Fibroblast of lung (primary cell): ENCODE measurements at regions not wholly inside any gene's neighbourhood (a gene's known extent, or its start where the extent isn't known, plus 50 kb on each side); places are given as distances from the start of the nearest gene placed in this dataset.

Experiments
- DNase-seq, 2 donors: peaks; one replicate each; pipeline versions ENCODE4 v3.0.0 to v3.0.0-alpha.2; 2010; ENCODE audit warnings: low read depth in 2 of 2
- H2AFZ ChIP-seq: 2 replicates; pipeline ENCODE4 v1.5.1; 2012; ENCODE audit warnings: low read length, control low read depth, inconsistent platforms
- H3K27ac ChIP-seq: 2 replicates; pipeline ENCODE4 v1.5.1; 2011; ENCODE audit warnings: low read length, control low read depth; ENCODE audit not compliant: insufficient read depth
- H3K27me3 ChIP-seq: 2 replicates; pipeline ENCODE4 v1.5.1; 2011; ENCODE audit warnings: mild to moderate bottlenecking, low read length; ENCODE audit not compliant: control insufficient read depth, insufficient read depth
- H3K36me3 ChIP-seq: 2 replicates; pipeline ENCODE4 v1.5.1; 2011; ENCODE audit warnings: low read length; ENCODE audit not compliant: control insufficient read depth, insufficient read depth
- H3K4me1 ChIP-seq: 2 replicates; pipeline ENCODE4 v1.5.1; 2011; ENCODE audit warnings: low read length; ENCODE audit not compliant: control insufficient read depth, insufficient read depth; ENCODE audit errors: extremely low read depth
- H3K4me2 ChIP-seq: 2 replicates; pipeline ENCODE4 v1.5.1; 2011; ENCODE audit warnings: low read length, control low read depth; ENCODE audit not compliant: insufficient read depth; ENCODE audit errors: extremely low read depth
- H3K4me3 ChIP-seq, 4 experiments: fragments of 200-600 bp in 1 of 4; sonication (generic) in 1 of 4; replicated peaks in 1 of 4; 2 replicates each; pipeline ENCODE4 v1.5.1; 2011 to 2016; ENCODE audit warnings: low read length in 4 of 4, low read depth in 3 of 4, mild to moderate bottlenecking in 3 of 4, control low read depth in 2 of 4, inconsistent platforms in 1 of 4, mixed read lengths in 1 of 4; ENCODE audit not compliant: insufficient read depth in 1 of 4; ENCODE audit errors: control extremely low read depth in 1 of 4
- H3K79me2 ChIP-seq: 2 replicates; pipeline ENCODE4 v1.5.1; 2012; ENCODE audit warnings: mild to moderate bottlenecking, low read length, inconsistent platforms; ENCODE audit not compliant: control insufficient read depth, insufficient read depth
- H3K9ac ChIP-seq: 2 replicates; pipeline ENCODE4 v1.5.1; 2011; ENCODE audit warnings: mild to moderate bottlenecking, low read length, control low read depth; ENCODE audit not compliant: insufficient read depth
- H3K9me3 ChIP-seq: 2 replicates; pipeline ENCODE4 v1.5.1; 2012; ENCODE audit warnings: low read depth, low read length; ENCODE audit not compliant: control insufficient read depth, insufficient read depth
- H4K20me1 ChIP-seq: 2 replicates; pipeline ENCODE4 v1.5.1; 2011; ENCODE audit warnings: low read length; ENCODE audit not compliant: control insufficient read depth, insufficient read depth; ENCODE audit errors: extremely low read depth
- EZH2 ChIP-seq: IDR thresholded peaks from 2 replicates; pipeline ENCODE4 v1.5.1; 2012; ENCODE audit warnings: low read length, control low read depth, mild to moderate bottlenecking; ENCODE audit errors: missing control alignments
- TF ChIP-seq, protein P1 (sequence below), 2 donors: IDR thresholded peaks in 1 of 2; conservative IDR thresholded peaks in 1 of 2; 1 replicate in 1 of 2; 2 replicates in 1 of 2; pipeline ENCODE4 v1.5.1; 2011 to 2012; ENCODE audit warnings: low read length in 2 of 2, control low read depth in 1 of 2, inconsistent platforms in 1 of 2, low read depth in 1 of 2, mild to moderate bottlenecking in 1 of 2

DNA sequence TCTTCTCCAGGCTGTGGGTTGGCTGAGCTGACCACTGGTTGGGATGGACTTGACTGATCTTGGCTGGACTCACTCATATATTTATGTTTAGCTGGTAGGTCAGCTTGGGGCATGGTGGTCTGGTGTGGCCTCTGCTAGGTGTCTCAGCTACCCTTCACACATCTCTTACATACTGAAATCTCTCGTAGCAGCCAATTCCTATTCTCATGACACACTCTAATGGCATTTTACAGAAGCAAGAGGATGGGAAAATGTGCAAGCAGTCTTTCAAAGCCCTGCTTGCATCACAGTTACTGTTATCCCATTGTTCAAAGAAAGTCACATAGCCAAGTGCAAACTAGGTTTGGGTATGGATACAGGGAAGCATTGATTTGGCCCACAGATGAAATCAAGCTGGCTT lies 55.5 kb upstream of the PCDH18 start:
- Histone ChIP-seq H3K79me2 (no peaks in the 10 kb centered on the region), H3K36me3 (no peaks in the 10 kb centered on the region), H3K9me3 (no peaks in the 10 kb centered on the region), H3K27ac (no peak overlapping the region), H2AFZ (no peak overlapping the region), H4K20me1 (no peaks in the 10 kb centered on the region), H3K4me1 (no peaks in the 10 kb centered on the region), H3K4me2 (no peak overlapping the region), H3K4me3 (no peak overlapping the region), H3K9ac (no peak overlapping the region), H3K27me3 (no peaks in the 10 kb centered on the region)
- DNase-seq = peak in 1 of 2 donors; percentile 71
- TF ChIP-seq EZH2 = no peak
- TF ChIP-seq, protein P1, sequence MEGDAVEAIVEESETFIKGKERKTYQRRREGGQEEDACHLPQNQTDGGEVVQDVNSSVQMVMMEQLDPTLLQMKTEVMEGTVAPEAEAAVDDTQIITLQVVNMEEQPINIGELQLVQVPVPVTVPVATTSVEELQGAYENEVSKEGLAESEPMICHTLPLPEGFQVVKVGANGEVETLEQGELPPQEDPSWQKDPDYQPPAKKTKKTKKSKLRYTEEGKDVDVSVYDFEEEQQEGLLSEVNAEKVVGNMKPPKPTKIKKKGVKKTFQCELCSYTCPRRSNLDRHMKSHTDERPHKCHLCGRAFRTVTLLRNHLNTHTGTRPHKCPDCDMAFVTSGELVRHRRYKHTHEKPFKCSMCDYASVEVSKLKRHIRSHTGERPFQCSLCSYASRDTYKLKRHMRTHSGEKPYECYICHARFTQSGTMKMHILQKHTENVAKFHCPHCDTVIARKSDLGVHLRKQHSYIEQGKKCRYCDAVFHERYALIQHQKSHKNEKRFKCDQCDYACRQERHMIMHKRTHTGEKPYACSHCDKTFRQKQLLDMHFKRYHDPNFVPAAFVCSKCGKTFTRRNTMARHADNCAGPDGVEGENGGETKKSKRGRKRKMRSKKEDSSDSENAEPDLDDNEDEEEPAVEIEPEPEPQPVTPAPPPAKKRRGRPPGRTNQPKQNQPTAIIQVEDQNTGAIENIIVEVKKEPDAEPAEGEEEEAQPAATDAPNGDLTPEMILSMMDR (conservative IDR thresholded peaks at IDR 0.05 in 1 of 2, IDR thresholded peaks at IDR 0.05 in 1 of 2; ENCODE audit: low read depth in 1 of 2, low read length in 2 of 2) = no peak

DNA sequence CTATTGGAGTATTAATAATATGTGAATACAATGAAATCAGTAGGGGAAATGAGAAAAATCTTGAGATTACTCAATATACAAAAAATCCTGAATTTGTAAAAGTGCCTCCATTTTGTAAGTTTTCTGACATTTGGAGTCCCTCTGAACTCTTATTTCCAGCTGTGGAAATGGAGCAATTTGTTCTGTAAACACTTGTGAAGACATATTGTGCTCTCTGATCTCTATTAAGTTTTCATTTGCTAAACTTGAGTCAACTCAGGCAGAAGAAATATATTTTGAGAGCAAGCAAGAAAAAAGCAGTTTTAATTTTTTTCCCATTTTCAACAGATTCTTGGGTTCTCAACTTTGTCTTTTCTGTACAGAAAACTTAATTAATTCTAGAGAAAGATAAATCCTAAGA lies 51.4 kb upstream of the PCDH18 start:
- H3K4me3 ChIP-seq = no peak overlapping the region

More for the DNA sequence above, 51.4 kb upstream of the PCDH18 start:
- no peak for TF ChIP-seq EZH2
- TF ChIP-seq, protein P1 (conservative IDR thresholded peaks at IDR 0.05 in 1 of 2, IDR thresholded peaks at IDR 0.05 in 1 of 2; ENCODE audit: low read depth in 1 of 2, low read length in 2 of 2) = no peak
- Histone ChIP-seq H3K36me3 (no peaks in the 10 kb centered on the region), H4K20me1 (no peaks in the 10 kb centered on the region), H2AFZ (no peak overlapping the region), H3K27ac (no peak overlapping the region), H3K27me3 (no peaks in the 10 kb centered on the region), H3K4me2 (no peak overlapping the region), H3K9me3 (no peaks in the 10 kb centered on the region), H3K4me1 (no peaks in the 10 kb centered on the region), H3K79me2 (no peaks in the 10 kb centered on the region), H3K9ac (no peak overlapping the region)
- peak in 1 of 2 donors; percentile 65 for DNase-seq
